A549 (cell line): ENCODE measurements at regions not wholly inside any gene's neighbourhood (a gene's known extent, or its start where the extent isn't known, plus 50 kb on each side); places are given as distances from the start of the nearest gene placed in this dataset.

ENCODE experiments used
- ATAC-seq, 2 experiments: fragments of 200-7000 bp in 1 of 2; fragments of >200 bp in 1 of 2; cut with Nextera tagmentation in 1 of 2; cut with Tn5 transposase in 1 of 2; 3 replicates each; pipeline versions ENCODE4 v1.8.0 to v1.9.1; 2018 to 2020; ENCODE audit warnings: mild to moderate bottlenecking in 1 of 2, moderate library complexity in 1 of 2
- CTCF ChIA-PET: fragments of 300-600 bp; sonication (Branson Sonifier 250); formaldehyde crosslinking; extraction: SDS; loops from one replicate; lab custom pipeline; 2021; ENCODE audit warnings: antibody characterized with exemption, inconsistent platforms; lab: Yijun Ruan, JAX
- POLR2A ChIA-PET: fragments of 350-600 bp; formaldehyde crosslinking; extraction: SDS; loops from one replicate; lab custom pipeline; 2021; ENCODE audit warnings: antibody characterized with exemption, inconsistent platforms; lab: Yijun Ruan, JAX
- DNase-seq, 2 experiments: peaks; one replicate each; pipeline versions ENCODE4 v3.0.0 to v3.0.0-alpha.2; 2011 to 2016; ENCODE audit warnings: low read depth in 1 of 2, low spot score in 1 of 2
- FAIRE-seq: peaks from 2 replicates; lab custom pipeline; 2011; peaks lifted over from hg19 to GRCh38; lab: Jason Lieb, UNC
- H3K27ac ChIP-seq, 2 experiments: fragments of >200 bp; sonication (Bioruptor Twin); formaldehyde crosslinking; 3 replicates each; pipeline ENCODE4 v1.5.1; 2016 to 2017
- H3K4me1 ChIP-seq: fragments of >200 bp; sonication (Bioruptor Twin); formaldehyde crosslinking; 3 replicates; pipeline ENCODE4 v1.6.1; 2016
- H3K4me2 ChIP-seq: fragments of >200 bp; sonication (Bioruptor Twin); formaldehyde crosslinking; 3 replicates; pipeline ENCODE4 v1.6.1; 2016
- H3K4me3 ChIP-seq: fragments of >200 bp; sonication (Bioruptor Twin); formaldehyde crosslinking; 3 replicates; pipeline ENCODE4 v1.5.1; 2016
- H3K9me3 ChIP-seq: fragments of >200 bp; sonication (Bioruptor Twin); formaldehyde crosslinking; 3 replicates; pipeline ENCODE4 v1.6.1; 2016
- ATOH8 ChIP-seq: fragments of 250-450 bp; sonication (Bioruptor Pico); IDR thresholded peaks from 2 replicates; pipeline ENCODE4 v1.5.0; 2020; ENCODE audit warnings: low read depth, mild to moderate bottlenecking, moderate library complexity
- BCL3 ChIP-seq: fragments of >200 bp; sonication (Bioruptor Twin); formaldehyde crosslinking; IDR thresholded peaks from 3 replicates; pipeline ENCODE4 v1.6.1; 2016
- CBX2 ChIP-seq: fragments of 200-600 bp; sonication (generic); IDR thresholded peaks from 2 replicates; pipeline ENCODE4 v1.6.1; 2016; ENCODE audit warnings: low read depth, mild to moderate bottlenecking, borderline replicate concordance
- EHF ChIP-seq: fragments of 250-450 bp; sonication (Bioruptor Pico); IDR thresholded peaks from 2 replicates; pipeline ENCODE4 v1.5.0; 2020; ENCODE audit warnings: mild to moderate bottlenecking
- HMGXB4 ChIP-seq: fragments of 250-450 bp; sonication (Bioruptor Pico); IDR thresholded peaks from 2 replicates; pipeline ENCODE4 v1.5.0; 2021; ENCODE audit warnings: mild to moderate bottlenecking, moderate library complexity, borderline replicate concordance
- HOXB13 ChIP-seq: fragments of 250-450 bp; sonication (Bioruptor Pico); IDR thresholded peaks from 2 replicates; pipeline ENCODE4 v1.5.0; 2020; ENCODE audit warnings: low read depth, mild to moderate bottlenecking, moderate library complexity
- JUNB ChIP-seq: fragments of >200 bp; sonication (Bioruptor Twin); formaldehyde crosslinking; IDR thresholded peaks from 2 replicates; pipeline ENCODE4 v1.6.1; 2016
- MAFK ChIP-seq: fragments of 450-650 bp; IDR thresholded peaks from 2 replicates; pipeline ENCODE4 v1.6.1; 2014; ENCODE audit not compliant: partially characterized antibody
- MAZ ChIP-seq: fragments of 150-350 bp; IDR thresholded peaks from 2 replicates; pipeline ENCODE4 v1.6.1; 2014; ENCODE audit warnings: antibody characterized with exemption, low read depth, low read length, borderline replicate concordance
- MYC ChIP-seq: IDR thresholded peaks from 2 replicates; pipeline ENCODE4 v1.6.1; 2012; ENCODE audit warnings: mild to moderate bottlenecking, inconsistent platforms, low read length, improper control_type of control experiment, borderline replicate concordance
- NFE2L2 ChIP-seq: fragments of 150-350 bp; conservative IDR thresholded peaks from 2 replicates; pipeline ENCODE4 v1.6.1; 2014; ENCODE audit warnings: low read length
- NR3C1 ChIP-seq: fragments of >200 bp; sonication (Bioruptor Twin); formaldehyde crosslinking; IDR thresholded peaks from 3 replicates; pipeline ENCODE4 v1.6.1; 2017
- PBX3 ChIP-seq: IDR thresholded peaks from 2 replicates; pipeline ENCODE4 v1.6.1; 2012
- PHF8 ChIP-seq: fragments of 200-600 bp; sonication (generic); IDR thresholded peaks from 2 replicates; pipeline ENCODE4 v1.6.1; 2016; ENCODE audit warnings: low read depth, mild to moderate bottlenecking, antibody characterized with exemption, moderate library complexity, borderline replicate concordance
- POLR2A ChIP-seq: IDR thresholded peaks from 2 replicates; pipeline ENCODE4 v1.6.1; 2012; ENCODE audit warnings: mild to moderate bottlenecking, low read length
- RAD21 ChIP-seq, 2 experiments: fragments of >200 bp in 1 of 2; sonication (Bioruptor Twin) in 1 of 2; formaldehyde crosslinking in 1 of 2; IDR thresholded peaks in 1 of 2; conservative IDR thresholded peaks in 1 of 2; 2 replicates in 1 of 2; 3 replicates in 1 of 2; pipeline ENCODE4 v1.6.1; 2012 to 2018; ENCODE audit warnings: inconsistent platforms in 1 of 2
- RCOR1 ChIP-seq: fragments of 150-350 bp; IDR thresholded peaks from 2 replicates; pipeline ENCODE4 v1.6.1; 2014; ENCODE audit warnings: antibody characterized with exemption, low read length, low read depth
- RFX5 ChIP-seq: fragments of 450-650 bp; IDR thresholded peaks from 2 replicates; pipeline ENCODE4 v1.7.1; 2014; ENCODE audit warnings: antibody characterized with exemption, mild to moderate bottlenecking, moderate library complexity
- RNF2 ChIP-seq: fragments of 200-600 bp; sonication (generic); IDR thresholded peaks from 2 replicates; pipeline ENCODE4 v1.6.1; 2016; ENCODE audit warnings: low read depth, mild to moderate bottlenecking, antibody characterized with exemption, moderate library complexity, borderline replicate concordance
- SMC3 ChIP-seq: fragments of >200 bp; sonication (Bioruptor Twin); formaldehyde crosslinking; IDR thresholded peaks from 3 replicates; pipeline ENCODE4 v1.6.1; 2018; ENCODE audit warnings: inconsistent platforms
- TFCP2L1 ChIP-seq: fragments of 250-450 bp; sonication (Bioruptor Pico); IDR thresholded peaks from 2 replicates; pipeline ENCODE4 v1.5.0; 2021; ENCODE audit warnings: mild to moderate bottlenecking
- ZC3H11A ChIP-seq: fragments of 450-650 bp; IDR thresholded peaks from 2 replicates; pipeline ENCODE4 v1.6.1; 2014; ENCODE audit warnings: antibody characterized with exemption, mild to moderate bottlenecking
- ZSCAN20 ChIP-seq: fragments of 250-450 bp; sonication (Bioruptor Pico); IDR thresholded peaks from 2 replicates; pipeline ENCODE4 v1.8.0; 2022; ENCODE audit warnings: mild to moderate bottlenecking, moderate library complexity
- WGBS: methylation state at CpG from one replicate; pipeline ENCODE4 v1.1.6; 2017; ENCODE audit errors: missing lambda C conversion rate; 5-methylcytosine and 5-hydroxymethylcytosine counted together
- TF ChIP-seq, protein P1 (sequence below): fragments of >200 bp; sonication (Bioruptor Twin); formaldehyde crosslinking; IDR thresholded peaks from 2 replicates; pipeline ENCODE4 v1.6.1; 2016

GRCh38 chr1:172751683-172752082 lies 92.8 kb downstream of the FASLG start:
- POLR2A ChIA-PET = no interaction called here
- DNase-seq (no peak), FAIRE-seq (no peak), ATAC-seq (no peak)
- peaks cover 6% of the 10 kb centered on the region for H3K4me1 ChIP-seq
- H3K4me2 ChIP-seq = no peak overlapping the region
- TF ChIP-seq BCL3 (no peak), ATOH8 (CRISPR knock-in tag) (no peak), RAD21 (conservative IDR thresholded peaks at IDR 0.05 in 1 of 2, IDR thresholded peaks at IDR 0.05 in 1 of 2) (no peak), RNF2 (no peak), CBX2 (no peak), TFCP2L1 (CRISPR knock-in tag) (no peak), NFE2L2 (no peak), HOXB13 (CRISPR knock-in tag) (no peak), RCOR1 (no peak), HMGXB4 (CRISPR knock-in tag) (no peak), ZC3H11A (no peak), POLR2A (no peak), RFX5 (no peak), PHF8 (no peak)
- CTCF ChIA-PET = interaction anchor here (0.6 to 1.0 kb wide), 2 partner anchors 450 to 667 kb away, joined by 3 read pairs; no protein-coding TSS in a partner anchor
- 74% methylated on average over 1 of the region's 1 CpG for WGBS
- H3K9me3 ChIP-seq = no peaks in the 10 kb centered on the region
- no peak overlapping the region for H3K4me3 ChIP-seq
- H3K27ac ChIP-seq = no peak overlapping the region

GRCh38 chr1:172753964-172754363 lies 95.1 kb downstream of the FASLG start:
- POLR2A ChIA-PET = no interaction called here
- H3K27ac ChIP-seq = no peak overlapping the region
- ATAC-seq (no peak), FAIRE-seq (no peak), DNase-seq (no peak)
- CTCF ChIA-PET = interaction anchor here (1.7 to 2.8 kb wide), 2 partner anchors 9 to 11 kb away, joined by 5 to 13 read pairs; no protein-coding TSS in a partner anchor
- H3K4me2 ChIP-seq = no peak overlapping the region
- no peaks in the 10 kb centered on the region for H3K9me3 ChIP-seq
- WGBS = 42% methylated on average over 2 of the region's 2 CpGs
- TF ChIP-seq MAZ = no peak
- TF ChIP-seq, all 56 proteins: peak for 0
- no peak overlapping the region for H3K4me3 ChIP-seq
- H3K4me1 ChIP-seq = no peaks in the 10 kb centered on the region

DNA sequence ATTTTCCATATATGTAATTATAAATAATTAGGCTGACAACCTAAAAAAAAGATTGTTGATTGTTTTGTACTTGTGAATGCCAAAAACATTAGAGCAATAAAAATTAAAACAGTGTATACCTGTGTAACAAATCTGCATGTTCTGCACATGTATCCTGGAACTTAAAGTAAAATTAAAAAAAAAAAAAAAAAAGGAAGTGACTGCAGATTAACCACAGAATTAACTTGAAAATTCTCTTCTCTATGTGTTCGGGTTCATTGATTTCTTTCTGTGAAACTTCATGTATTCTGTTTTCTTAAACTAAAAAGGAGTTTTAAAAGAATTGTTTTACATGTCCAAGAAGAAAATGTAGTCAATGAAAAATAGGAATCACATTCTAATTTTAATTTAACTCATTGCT lies 95.7 kb downstream of the FASLG start:
- POLR2A ChIA-PET = no interaction called here
- Histone ChIP-seq H3K4me1 (no peaks in the 10 kb centered on the region), H3K4me2 (no peak overlapping the region)
- no peak for FAIRE-seq
- no peak for DNase-seq
- ATAC-seq = no peak
- WGBS = 79% methylated on average over 1 of the region's 1 CpG
- TF ChIP-seq PBX3 = no peak
- TF ChIP-seq, protein P1, sequence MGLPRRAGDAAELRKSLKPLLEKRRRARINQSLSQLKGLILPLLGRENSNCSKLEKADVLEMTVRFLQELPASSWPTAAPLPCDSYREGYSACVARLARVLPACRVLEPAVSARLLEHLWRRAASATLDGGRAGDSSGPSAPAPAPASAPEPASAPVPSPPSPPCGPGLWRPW = no peak
- no peak for TF ChIP-seq MYC
- TF ChIP-seq POLR2A = no peak
- no peak for TF ChIP-seq ZC3H11A
- no peak for TF ChIP-seq NFE2L2
- TF ChIP-seq NR3C1 = no peak
- no peak for TF ChIP-seq MAFK
- TF ChIP-seq RFX5 = no peak
- no peak for TF ChIP-seq EHF (CRISPR knock-in tag)
- no peak for TF ChIP-seq ZSCAN20 (CRISPR knock-in tag)
- TF ChIP-seq SMC3 = no peak
- no peak for TF ChIP-seq BCL3
- TF ChIP-seq JUNB = no peak
- TF ChIP-seq, all 56 proteins: peak for 0
- CTCF ChIA-PET = interaction anchor here (1.7 to 2.8 kb wide), 2 partner anchors 10 to 12 kb away, joined by 5 to 13 read pairs; no protein-coding TSS in a partner anchor
- Histone ChIP-seq H3K27ac (no peak overlapping the region), H3K9me3 (no peaks in the 10 kb centered on the region), H3K4me3 (no peak overlapping the region)
